ENCODE measurements at regions not wholly inside any gene's neighbourhood (a gene's known extent, or its start where the extent isn't known, plus 50 kb on each side); places are given as distances from the start of the nearest gene placed in this dataset.

- Histone ChIP-seq H3K4me2 (ENCODE audit: insufficient read depth, low read length) (no peak overlapping the region), H3K27me3 (ENCODE audit: insufficient read depth, low read length) (no peaks in the 10 kb centered on the region), H2AFZ (ENCODE audit: low read length) (no peak overlapping the region), H3K36me3 (ENCODE audit: insufficient read depth, low read length) (no peaks in the 10 kb centered on the region), H3K4me1 (ENCODE audit: insufficient read depth, low read length) (no peaks in the 10 kb centered on the region), H3K79me2 (ENCODE audit: insufficient read depth, low read length) (no peaks in the 10 kb centered on the region), H3K4me3 (ENCODE audit: insufficient read depth, low read length) (no peak overlapping the region), H4K20me1 (ENCODE audit: insufficient read depth, low read length) (no peaks in the 10 kb centered on the region), H3K9me3 (ENCODE audit: low read depth, low read length) (no peaks in the 10 kb centered on the region), H3K27ac (ENCODE audit: low read depth, low read length) (no peak overlapping the region)
- TF ChIP-seq CTCF (IDR thresholded peaks at IDR 0.05; ENCODE audit: extremely low read depth, low read depth, low read length): no peak
- DNase-seq (ENCODE audit: insufficient read length, low spot score, missing footprints): no peak
Observed at GRCh38 chr6:23222724-23223123, 653.4 kb downstream of the HDGFL1 start.

DNA sequence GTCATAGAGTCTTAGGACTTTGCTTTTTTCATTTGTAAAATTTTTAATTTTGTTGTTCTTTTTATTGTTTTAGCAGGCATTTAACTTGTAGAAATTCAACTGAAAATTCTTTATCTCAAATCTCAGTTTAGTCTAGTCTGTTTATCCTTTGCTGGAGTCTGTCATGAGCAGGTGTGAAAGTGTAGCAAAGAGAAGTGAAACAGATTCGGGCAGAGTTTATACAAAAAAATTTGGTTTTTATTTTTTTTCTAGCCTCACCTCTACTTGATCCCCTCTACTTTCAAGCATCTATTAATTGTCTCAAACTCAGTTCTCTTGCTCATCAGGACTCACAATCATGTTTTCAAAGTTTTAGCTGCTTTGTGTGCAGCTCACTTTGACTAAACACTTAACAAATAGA lies 655.2 kb downstream of the HDGFL1 start:
- DNase-seq (ENCODE audit: insufficient read length, low spot score, missing footprints): no peak
- no peak for TF ChIP-seq CTCF (IDR thresholded peaks at IDR 0.05; ENCODE audit: extremely low read depth, low read depth, low read length)
- no peak overlapping the region for H3K27ac ChIP-seq (ENCODE audit: low read depth, low read length)

DNA sequence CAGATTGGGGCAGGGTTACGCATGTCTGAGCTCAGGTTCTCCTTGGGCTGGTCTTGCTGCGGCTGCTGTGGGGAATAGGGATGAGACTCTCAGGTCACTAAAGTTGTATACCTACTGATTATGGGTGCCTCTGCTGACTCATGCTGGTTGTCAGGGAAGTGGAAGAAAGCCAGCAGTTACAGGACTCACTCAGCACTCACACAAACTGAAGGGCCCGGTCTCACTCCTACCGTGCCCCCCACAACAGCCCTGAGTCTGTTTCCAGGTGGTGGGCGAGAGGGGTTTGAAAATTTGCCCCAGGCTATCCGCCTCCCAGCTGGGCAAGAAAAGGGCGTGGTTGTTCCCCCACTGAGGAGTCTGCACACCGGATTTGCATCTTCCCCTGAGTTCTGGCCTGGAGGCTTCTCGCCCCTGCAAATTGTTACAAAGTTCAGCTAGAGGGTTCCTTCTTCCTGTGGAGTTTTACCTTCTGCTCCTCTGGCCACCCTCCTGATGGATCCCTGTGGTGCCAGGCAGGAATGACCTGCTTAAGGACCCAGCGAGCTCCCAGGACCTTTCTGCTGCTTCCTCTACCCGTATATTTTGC lies 659.2 kb downstream of the HDGFL1 start:
- no peaks in the 10 kb centered on the region for H3K4me1 ChIP-seq (ENCODE audit: insufficient read depth, low read length)
- TF ChIP-seq CTCF (IDR thresholded peaks at IDR 0.05; ENCODE audit: extremely low read depth, low read depth, low read length): no peak
- no peaks in the 10 kb centered on the region for H3K79me2 ChIP-seq (ENCODE audit: insufficient read depth, low read length)
- H4K20me1 ChIP-seq (ENCODE audit: insufficient read depth, low read length): no peaks in the 10 kb centered on the region
- no peaks in the 10 kb centered on the region for H3K27me3 ChIP-seq (ENCODE audit: insufficient read depth, low read length)
- H3K27ac ChIP-seq (ENCODE audit: low read depth, low read length): no peak overlapping the region
- H3K9me3 ChIP-seq (ENCODE audit: low read depth, low read length): no peaks in the 10 kb centered on the region
- no peak for DNase-seq (ENCODE audit: insufficient read length, low spot score, missing footprints)
- no peak overlapping the region for H3K4me2 ChIP-seq (ENCODE audit: insufficient read depth, low read length)
- H2AFZ ChIP-seq (ENCODE audit: low read length): no peak overlapping the region
- H3K36me3 ChIP-seq (ENCODE audit: insufficient read depth, low read length): no peaks in the 10 kb centered on the region
- H3K4me3 ChIP-seq (ENCODE audit: insufficient read depth, low read length): no peak overlapping the region

More for the DNA sequence above, 655.2 kb downstream of the HDGFL1 start:
- no peaks in the 10 kb centered on the region for H3K36me3 ChIP-seq (ENCODE audit: insufficient read depth, low read length)
- H3K4me2 ChIP-seq (ENCODE audit: insufficient read depth, low read length): no peak overlapping the region
- H3K4me3 ChIP-seq (ENCODE audit: insufficient read depth, low read length): no peak overlapping the region
- H3K79me2 ChIP-seq (ENCODE audit: insufficient read depth, low read length): no peaks in the 10 kb centered on the region
- H3K9me3 ChIP-seq (ENCODE audit: low read depth, low read length): no peaks in the 10 kb centered on the region
- no peak overlapping the region for H2AFZ ChIP-seq (ENCODE audit: low read length)
- H3K4me1 ChIP-seq (ENCODE audit: insufficient read depth, low read length): no peaks in the 10 kb centered on the region
- H4K20me1 ChIP-seq (ENCODE audit: insufficient read depth, low read length): no peaks in the 10 kb centered on the region
- no peaks in the 10 kb centered on the region for H3K27me3 ChIP-seq (ENCODE audit: insufficient read depth, low read length)

- H3K36me3 ChIP-seq (ENCODE audit: insufficient read depth, low read length): no peaks in the 10 kb centered on the region
- no peak overlapping the region for H3K4me3 ChIP-seq (ENCODE audit: insufficient read depth, low read length)
- no peaks in the 10 kb centered on the region for H3K27me3 ChIP-seq (ENCODE audit: insufficient read depth, low read length)
- no peaks in the 10 kb centered on the region for H3K4me1 ChIP-seq (ENCODE audit: insufficient read depth, low read length)
- H2AFZ ChIP-seq (ENCODE audit: low read length): no peak overlapping the region
- DNase-seq (ENCODE audit: insufficient read length, low spot score, missing footprints): no peak
- no peaks in the 10 kb centered on the region for H3K9me3 ChIP-seq (ENCODE audit: low read depth, low read length)
- no peaks in the 10 kb centered on the region for H3K79me2 ChIP-seq (ENCODE audit: insufficient read depth, low read length)
- TF ChIP-seq CTCF (IDR thresholded peaks at IDR 0.05; ENCODE audit: extremely low read depth, low read depth, low read length): no peak
- no peak overlapping the region for H3K4me2 ChIP-seq (ENCODE audit: insufficient read depth, low read length)
- no peak overlapping the region for H3K27ac ChIP-seq (ENCODE audit: low read depth, low read length)
- no peaks in the 10 kb centered on the region for H4K20me1 ChIP-seq (ENCODE audit: insufficient read depth, low read length)
Observed at GRCh38 chr6:23243854-23244253, 674.5 kb downstream of the HDGFL1 start.

Measured in osteoblast (primary cell).